ENCODE measurements at regions not wholly inside any gene's neighbourhood (a gene's known extent, or its start where the extent isn't known, plus 50 kb on each side); places are given as distances from the start of the nearest gene placed in this dataset.

GRCh38 chr19:28492201-28492600 is 720.8 kb downstream of the UQCRFS1 start:
- Histone ChIP-seq H3K9me3 (replicated peaks; ENCODE audit: control insufficient read depth, insufficient read depth, low read length) (no peaks in the 10 kb centered on the region; the same call in 2 of the 3 replicates), H2AFZ (ENCODE audit: control insufficient read depth, low read depth, low read length) (no peak overlapping the region), H3K36me3 (ENCODE audit: control insufficient read depth in 2 of 2, insufficient read depth in 2 of 2, low read length in 1 of 2) (no peaks in the 10 kb centered on the region), H3K4me1 (ENCODE audit: control insufficient read depth, insufficient read depth, low read length) (no peaks in the 10 kb centered on the region), H3K4me3 (no peak overlapping the region), H3K27me3 (replicated peaks in 1 of 2; ENCODE audit: control insufficient read depth in 2 of 2, insufficient read depth in 2 of 2, low read length in 1 of 2) (no peaks in the 10 kb centered on the region), H3K9ac (ENCODE audit: control insufficient read depth, insufficient read depth, low read length) (no peak overlapping the region), H4K20me1 (ENCODE audit: control insufficient read depth, insufficient read depth) (no peaks in the 10 kb centered on the region), H3K27ac (ENCODE audit: control insufficient read depth, insufficient read depth) (no peak overlapping the region), H3K79me2 (ENCODE audit: control insufficient read depth, insufficient read depth, low read length) (no peaks in the 10 kb centered on the region), H3K4me2 (ENCODE audit: control insufficient read depth, insufficient read depth) (no peak overlapping the region)
- DNase-seq (ENCODE audit: low read depth, low spot score) = no peak
- intact Hi-C loops (cut with micrococcal nuclease; ENCODE audit: unreplicated experiment) (no loop called here), in situ Hi-C loops (cut with MboI) (no loop called here)
- ChIA-PET RAD21 (ENCODE audit: unreplicated experiment) (interaction anchor here (0.9 to 17.3 kb wide), 6 partner anchors 9 to 141 kb away, joined by 4 to 131 read pairs (median 8); no protein-coding TSS in a partner anchor), POLR2A (interaction anchor here (0.7 to 0.9 kb wide), 2 partner anchors 23 to 99 kb away, joined by 3 read pairs; no protein-coding TSS in a partner anchor), CTCF (interaction anchor here (1.3 kb wide), 1 partner anchor 9 kb away, joined by 4 read pairs; no protein-coding TSS in a partner anchor), SMC1A (ENCODE audit: uncharacterized antibody, unreplicated experiment) (interaction anchor here (0.6 to 8.1 kb wide), 8 partner anchors 9 to 111 kb away, joined by 3 to 76 read pairs (median 4); no protein-coding TSS in a partner anchor)
- ATAC-seq = no peak
- TF ChIP-seq ZNF24 (IDR thresholded peaks at IDR 0.05) (no peak), SMC3 (IDR thresholded peaks at IDR 0.05; ENCODE audit: borderline replicate concordance, low read length) (no peak), CHD2 (IDR thresholded peaks at IDR 0.05; ENCODE audit: borderline replicate concordance, low read depth, low read length) (no peak), YBX1 (IDR thresholded peaks at IDR 0.05) (no peak)
- FAIRE-seq = no peak
- no TSS peak for BruUV-seq (replicated peaks)

GRCh38 chr19:28489776-28490175 is 723.2 kb downstream of the UQCRFS1 start:
- SMC1A ChIA-PET (ENCODE audit: uncharacterized antibody, unreplicated experiment) = interaction anchor here (0.6 to 8.1 kb wide), 7 partner anchors 12 to 126 kb away, joined by 3 to 76 read pairs (median 4); no protein-coding TSS in a partner anchor
- POLR2A ChIA-PET = interaction anchor here (0.5 to 1.0 kb wide), 2 partner anchors 53 to 134 kb away, joined by 3 read pairs; no protein-coding TSS in a partner anchor
- Histone ChIP-seq H3K36me3 (ENCODE audit: control insufficient read depth in 2 of 2, insufficient read depth in 2 of 2, low read length in 1 of 2) (no peaks in the 10 kb centered on the region), H3K27ac (ENCODE audit: control insufficient read depth, insufficient read depth) (no peak overlapping the region), H3K9ac (ENCODE audit: control insufficient read depth, insufficient read depth, low read length) (no peak overlapping the region), H3K79me2 (ENCODE audit: control insufficient read depth, insufficient read depth, low read length) (no peaks in the 10 kb centered on the region), H3K4me3 (no peak overlapping the region), H3K27me3 (replicated peaks in 1 of 2; ENCODE audit: control insufficient read depth in 2 of 2, insufficient read depth in 2 of 2, low read length in 1 of 2) (no peaks in the 10 kb centered on the region), H3K4me1 (ENCODE audit: control insufficient read depth, insufficient read depth, low read length) (no peaks in the 10 kb centered on the region), H3K9me3 (replicated peaks; ENCODE audit: control insufficient read depth, insufficient read depth, low read length) (no peaks in the 10 kb centered on the region; the same call in 2 of the 3 replicates), H3K4me2 (ENCODE audit: control insufficient read depth, insufficient read depth) (no peak overlapping the region), H4K20me1 (ENCODE audit: control insufficient read depth, insufficient read depth) (no peaks in the 10 kb centered on the region), H2AFZ (ENCODE audit: control insufficient read depth, low read depth, low read length) (no peak overlapping the region)
- in situ Hi-C loops (cut with MboI) (no loop called here), intact Hi-C loops (cut with micrococcal nuclease; ENCODE audit: unreplicated experiment) (no loop called here)
- CTCF ChIA-PET = interaction anchor here (1.0 to 2.2 kb wide), 4 partner anchors 12 to 23 kb away, joined by 3 to 8 read pairs (median 4); no protein-coding TSS in a partner anchor
- DNase-seq (ENCODE audit: low read depth, low spot score) (no peak), FAIRE-seq (no peak), ATAC-seq (no peak)
- 46% methylated on average over 13 of the region's 13 CpGs for WGBS (ENCODE audit: insufficient coverage, insufficient replicate concordance, low lambda C conversion rate, missing lambda C conversion rate)
- RAD21 ChIA-PET (ENCODE audit: unreplicated experiment) = interaction anchor here (0.8 to 17.3 kb wide), 4 partner anchors 11 to 144 kb away, joined by 4 to 131 read pairs (median 6); no protein-coding TSS in a partner anchor
- BruUV-seq (replicated peaks) = no TSS peak
- TF ChIP-seq SUZ12 (IDR thresholded peaks at IDR 0.05; ENCODE audit: unreplicated experiment) = no peak
- no peak for TF ChIP-seq E2F8 (IDR thresholded peaks at IDR 0.05; ENCODE audit: low read depth, partially characterized antibody)
- TF ChIP-seq NKRF (conservative IDR thresholded peaks at IDR 0.05) = no peak
- no peak for TF ChIP-seq RFX5 (IDR thresholded peaks at IDR 0.05; ENCODE audit: low read depth, low read length)
- no peak for TF ChIP-seq STAT1 (conservative IDR thresholded peaks at IDR 0.05)
- no peak for TF ChIP-seq CHD2 (IDR thresholded peaks at IDR 0.05; ENCODE audit: borderline replicate concordance, low read depth, low read length)
- no peak for TF ChIP-seq NFXL1 (IDR thresholded peaks at IDR 0.05; ENCODE audit: borderline replicate concordance)
- TF ChIP-seq NR2C2 (IDR thresholded peaks at IDR 0.05; ENCODE audit: borderline replicate concordance, control insufficient read depth, insufficient read length, low read depth) = no peak
- TF ChIP-seq RELA (IDR thresholded peaks at IDR 0.05; ENCODE audit: borderline replicate concordance, partially characterized antibody) = no peak
- TF ChIP-seq POLR2AphosphoS2 (IDR thresholded peaks at IDR 0.05; ENCODE audit: low read depth, low read length) = no peak
